Loucy (cell line): ENCODE measurements at regions not wholly inside any gene's neighbourhood (a gene's known extent, or its start where the extent isn't known, plus 50 kb on each side); places are given as distances from the start of the nearest gene placed in this dataset.

ENCODE experiments used
- H2AFZ ChIP-seq: fragments of 200-600 bp; sonication (generic); 2 replicates; pipeline ENCODE4 v1.6.0; 2016; ENCODE audit warnings: antibody characterized with exemption, mild to moderate bottlenecking, low read length, moderate library complexity
- H3F3A ChIP-seq: fragments of 200-600 bp; 2 replicates; pipeline ENCODE4 v1.6.0; 2016; ENCODE audit warnings: antibody characterized with exemption, low read depth, mild to moderate bottlenecking
- H3K27me3 ChIP-seq: fragments of 200-600 bp; sonication (generic); 2 replicates; pipeline ENCODE4 v1.6.1; 2014; ENCODE audit warnings: low read length, mild to moderate bottlenecking; ENCODE audit not compliant: insufficient read depth, poor library complexity, severe bottlenecking
- H3K36me3 ChIP-seq: fragments of 200-600 bp; sonication (generic); 2 replicates; pipeline ENCODE4 v1.6.1; 2016; ENCODE audit warnings: low read length; ENCODE audit not compliant: insufficient read depth
- H3K4me1 ChIP-seq: fragments of 200-600 bp; sonication (generic); 2 replicates; pipeline ENCODE4 v1.5.1; 2014; ENCODE audit warnings: low read length, mild to moderate bottlenecking; ENCODE audit not compliant: insufficient read depth, poor library complexity, severe bottlenecking
- H3K4me2 ChIP-seq: fragments of 200-600 bp; sonication (generic); 2 replicates; pipeline ENCODE4 v1.6.0; 2014; ENCODE audit warnings: antibody characterized with exemption, low read length, low read depth, mild to moderate bottlenecking; ENCODE audit not compliant: poor library complexity, severe bottlenecking
- H3K4me3 ChIP-seq: fragments of 200-600 bp; sonication (generic); 2 replicates; pipeline ENCODE4 v1.5.1; 2014; ENCODE audit warnings: low read length, mild to moderate bottlenecking, mixed read lengths; ENCODE audit not compliant: poor library complexity, severe bottlenecking
- H3K79me2 ChIP-seq: fragments of 200-600 bp; sonication (generic); 2 replicates; pipeline ENCODE4 v1.6.1; 2014; ENCODE audit warnings: low read length; ENCODE audit not compliant: insufficient read depth
- H3K9ac ChIP-seq: fragments of 200-600 bp; sonication (generic); 2 replicates; pipeline ENCODE4 v1.6.0; 2014; ENCODE audit warnings: mild to moderate bottlenecking, low read depth, low read length, moderate library complexity; ENCODE audit not compliant: poor library complexity, severe bottlenecking
- H3K9me2 ChIP-seq: fragments of 200-600 bp; sonication (generic); replicated peaks from 2 replicates; pipeline ENCODE4 v1.6.1; 2016; ENCODE audit warnings: low read depth, low read length, mixed read lengths
- H3K9me3 ChIP-seq: fragments of 200-600 bp; sonication (generic); 2 replicates; pipeline ENCODE4 v1.6.1; 2014; ENCODE audit warnings: mild to moderate bottlenecking, antibody characterized with exemption, low read length, low read depth; ENCODE audit not compliant: insufficient read depth
- H4K20me1 ChIP-seq: fragments of 200-600 bp; sonication (generic); 2 replicates; pipeline ENCODE4 v1.6.0; 2014; ENCODE audit warnings: antibody characterized with exemption, low read length, mild to moderate bottlenecking; ENCODE audit not compliant: insufficient read depth, poor library complexity, severe bottlenecking
- CTCF ChIP-seq: fragments of 200-600 bp; sonication (generic); conservative IDR thresholded peaks from 2 replicates; pipeline ENCODE4 v1.5.1; 2014; ENCODE audit warnings: mild to moderate bottlenecking, antibody characterized with exemption, low read length
- EZH2phosphoT487 ChIP-seq: fragments of 200-600 bp; IDR thresholded peaks from 2 replicates; pipeline ENCODE4 v1.6.1; 2018; ENCODE audit warnings: antibody characterized with exemption, mild to moderate bottlenecking, moderate library complexity, borderline replicate concordance

- no peaks in the 10 kb centered on the region for H3K36me3 ChIP-seq
- no peak overlapping the region for H3K9ac ChIP-seq
- no peaks in the 10 kb centered on the region for H3F3A ChIP-seq
- no peaks in the 10 kb centered on the region for H3K4me1 ChIP-seq
- peak overlapping the region; percentile 30 for H3K4me2 ChIP-seq
- TF ChIP-seq EZH2phosphoT487 (no peak), CTCF (peak; percentile 89)
- peak overlapping the region; percentile 10 for H3K4me3 ChIP-seq
- H3K9me3 ChIP-seq: no peaks in the 10 kb centered on the region
- H2AFZ ChIP-seq: peak overlapping the region; percentile 71
- H3K27me3 ChIP-seq: no peaks in the 10 kb centered on the region
- H3K79me2 ChIP-seq: no peaks in the 10 kb centered on the region
- no peaks in the 10 kb centered on the region for H4K20me1 ChIP-seq
- H3K9me2 ChIP-seq: no peaks in the 10 kb centered on the region
Observed at GRCh38 chr4:86497980-86498862, 95.9 kb upstream of the PTPN13 start.

- Histone ChIP-seq H4K20me1 (no peaks in the 10 kb centered on the region), H3K79me2 (no peaks in the 10 kb centered on the region), H3K9me3 (no peaks in the 10 kb centered on the region), H3K4me2 (no peak overlapping the region), H3K9me2 (no peaks in the 10 kb centered on the region), H3K4me3 (no peak overlapping the region), H2AFZ (peak overlapping the region; percentile 20), H3K9ac (no peak overlapping the region), H3K4me1 (no peaks in the 10 kb centered on the region), H3K36me3 (no peaks in the 10 kb centered on the region), H3F3A (no peaks in the 10 kb centered on the region), H3K27me3 (no peaks in the 10 kb centered on the region)
- TF ChIP-seq CTCF (no peak; the same call in 1 of the 2 replicates), EZH2phosphoT487 (no peak)
Observed at GRCh38 chr4:86498863-86499166, 95.3 kb upstream of the PTPN13 start.

- Histone ChIP-seq H3K4me2 (no peak overlapping the region), H3K9me3 (no peaks in the 10 kb centered on the region), H3K36me3 (no peaks in the 10 kb centered on the region), H3K9me2 (no peaks in the 10 kb centered on the region), H2AFZ (no peak overlapping the region), H4K20me1 (no peaks in the 10 kb centered on the region), H3K4me1 (no peaks in the 10 kb centered on the region), H3K79me2 (no peaks in the 10 kb centered on the region), H3K9ac (no peak overlapping the region), H3K27me3 (no peaks in the 10 kb centered on the region), H3F3A (no peaks in the 10 kb centered on the region), H3K4me3 (no peak overlapping the region)
- TF ChIP-seq CTCF: no peak
- TF ChIP-seq EZH2phosphoT487: no peak
Observed at GRCh38 chr4:86500527-86500926, 93.6 kb upstream of the PTPN13 start.
